Adrenal gland (tissue), 5 donors: ENCODE measurements at regions not wholly inside any gene's neighbourhood (a gene's known extent, or its start where the extent isn't known, plus 50 kb on each side); places are given as distances from the start of the nearest gene placed in this dataset.
"Not testable (repeated sequence)": the region's sequence is repeated elsewhere in the genome, so short reads cannot be mapped to it uniquely, and the experiment has no call there.

Experiments used
- POLR2A ChIP-seq, 2 donors: fragments of 450-650 bp; IDR thresholded peaks; one replicate each; pipeline ENCODE4 v1.6.1; 2017; ENCODE audit warnings: antibody characterized with exemption in 2 of 2, mild to moderate bottlenecking in 2 of 2, moderate library complexity in 1 of 2
- TF ChIP-seq, protein P1 (sequence below), 6 experiments: fragments of 450-650 bp in 4 of 6; fragments of 200-600 bp in 2 of 6; sonication (generic) in 1 of 6; IDR thresholded peaks; 1 replicate in 5 of 6; 2 replicates in 1 of 6; pipeline versions ENCODE4 v1.5.1 to v1.8.0; 2016 to 2021; ENCODE audit warnings: antibody characterized with exemption in 6 of 6, mild to moderate bottlenecking in 2 of 6, moderate library complexity in 1 of 6
- donor health status: DM: no; HTN: no; CAD: no.

DNA sequence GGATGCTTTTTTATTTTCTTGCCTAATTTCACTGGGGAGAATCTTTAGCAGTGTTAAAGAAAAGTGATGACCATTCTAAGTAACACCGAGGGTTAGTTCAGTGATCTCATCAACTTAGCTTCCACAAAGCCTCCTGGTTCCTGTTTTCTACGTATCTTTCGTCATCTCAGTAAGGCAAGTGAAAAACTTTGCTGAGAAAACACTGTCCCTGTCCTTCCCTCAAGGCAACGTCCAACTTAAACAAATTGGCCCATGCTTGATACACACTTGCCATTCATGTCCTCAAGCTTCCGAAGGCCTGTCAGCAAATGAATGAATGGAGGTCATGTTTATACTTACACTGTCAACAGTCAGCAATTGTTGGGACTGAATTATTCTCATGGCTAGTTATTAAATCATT, 350.4 kb upstream of the NT5C1B start:
- TF ChIP-seq, protein P1, sequence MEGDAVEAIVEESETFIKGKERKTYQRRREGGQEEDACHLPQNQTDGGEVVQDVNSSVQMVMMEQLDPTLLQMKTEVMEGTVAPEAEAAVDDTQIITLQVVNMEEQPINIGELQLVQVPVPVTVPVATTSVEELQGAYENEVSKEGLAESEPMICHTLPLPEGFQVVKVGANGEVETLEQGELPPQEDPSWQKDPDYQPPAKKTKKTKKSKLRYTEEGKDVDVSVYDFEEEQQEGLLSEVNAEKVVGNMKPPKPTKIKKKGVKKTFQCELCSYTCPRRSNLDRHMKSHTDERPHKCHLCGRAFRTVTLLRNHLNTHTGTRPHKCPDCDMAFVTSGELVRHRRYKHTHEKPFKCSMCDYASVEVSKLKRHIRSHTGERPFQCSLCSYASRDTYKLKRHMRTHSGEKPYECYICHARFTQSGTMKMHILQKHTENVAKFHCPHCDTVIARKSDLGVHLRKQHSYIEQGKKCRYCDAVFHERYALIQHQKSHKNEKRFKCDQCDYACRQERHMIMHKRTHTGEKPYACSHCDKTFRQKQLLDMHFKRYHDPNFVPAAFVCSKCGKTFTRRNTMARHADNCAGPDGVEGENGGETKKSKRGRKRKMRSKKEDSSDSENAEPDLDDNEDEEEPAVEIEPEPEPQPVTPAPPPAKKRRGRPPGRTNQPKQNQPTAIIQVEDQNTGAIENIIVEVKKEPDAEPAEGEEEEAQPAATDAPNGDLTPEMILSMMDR (IDR thresholded peaks at IDR 0.05), result not testable (repeated sequence)
- not testable (repeated sequence) for TF ChIP-seq POLR2A (IDR thresholded peaks at IDR 0.05)
